SIG-M5 treated with dmso at 0.1 percent for 504 hours (cell line): ENCODE measurements at regions not wholly inside any gene's neighbourhood (a gene's known extent, or its start where the extent isn't known, plus 50 kb on each side); places are given as distances from the start of the nearest gene placed in this dataset.

Experiments
- DNase-seq: peaks from one replicate; lab custom pipeline; 2025; ENCODE audit not compliant: unreplicated experiment; lab: John Stamatoyannopoulos, UW

DNA sequence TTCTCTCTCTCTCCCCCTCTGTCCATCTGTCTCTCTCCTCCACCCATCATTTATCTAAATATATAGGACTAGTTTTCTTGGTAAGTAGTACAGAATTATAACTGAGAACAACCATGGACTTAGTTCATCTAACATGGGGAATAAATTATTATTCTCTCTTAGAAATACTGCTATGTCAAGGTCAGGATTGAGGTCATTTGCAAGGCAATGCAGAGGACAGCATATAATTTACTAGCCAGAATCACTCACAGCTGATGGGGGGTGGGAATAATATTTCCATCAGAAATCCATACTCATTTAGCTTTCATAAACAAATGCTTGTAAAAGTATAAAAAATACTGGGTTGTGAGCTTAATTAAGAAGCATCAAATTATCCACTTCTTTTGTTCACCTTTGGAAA is 553.9 kb upstream of the POU3F2 start:
- DNase-seq = no peak

DNA sequence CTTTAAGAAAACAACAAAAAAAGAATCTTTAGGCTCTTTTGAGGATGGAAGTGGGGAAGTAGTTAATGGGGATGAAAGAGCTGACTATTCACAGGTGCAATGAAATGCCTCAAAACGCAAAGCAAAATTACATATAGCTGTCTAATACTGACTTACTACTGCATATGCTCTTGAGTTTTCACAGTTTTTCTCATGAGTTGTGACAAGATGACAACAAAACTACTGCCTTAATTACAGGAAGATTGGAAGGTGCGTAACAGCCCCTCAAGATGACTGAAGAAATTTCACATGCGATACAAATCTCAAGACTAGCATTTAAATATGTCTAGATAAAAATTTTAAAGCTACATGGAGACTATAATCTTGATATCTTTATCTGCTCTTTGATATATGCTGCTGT is 547.8 kb upstream of the POU3F2 start:
- DNase-seq = no peak

DNA sequence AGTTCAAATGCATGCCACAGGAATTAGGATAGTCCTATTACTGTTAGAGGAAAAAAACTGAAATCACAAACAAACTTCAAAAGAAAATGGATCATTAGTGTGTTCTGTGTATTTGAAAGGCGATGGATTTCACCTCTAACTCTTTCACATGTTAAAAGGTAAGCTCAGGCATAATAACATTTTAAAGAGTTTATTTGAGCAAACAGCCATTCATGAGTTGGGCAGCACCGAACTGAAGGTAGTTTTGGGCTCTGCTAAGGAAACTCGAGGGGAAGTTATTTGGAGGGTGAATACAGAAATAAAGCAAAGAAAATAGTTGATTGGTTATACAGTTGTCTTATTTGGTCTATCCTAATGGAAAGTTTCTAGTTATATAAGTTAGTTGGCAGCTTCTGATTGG is 546.5 kb upstream of the POU3F2 start:
- DNase-seq = no peak

DNA sequence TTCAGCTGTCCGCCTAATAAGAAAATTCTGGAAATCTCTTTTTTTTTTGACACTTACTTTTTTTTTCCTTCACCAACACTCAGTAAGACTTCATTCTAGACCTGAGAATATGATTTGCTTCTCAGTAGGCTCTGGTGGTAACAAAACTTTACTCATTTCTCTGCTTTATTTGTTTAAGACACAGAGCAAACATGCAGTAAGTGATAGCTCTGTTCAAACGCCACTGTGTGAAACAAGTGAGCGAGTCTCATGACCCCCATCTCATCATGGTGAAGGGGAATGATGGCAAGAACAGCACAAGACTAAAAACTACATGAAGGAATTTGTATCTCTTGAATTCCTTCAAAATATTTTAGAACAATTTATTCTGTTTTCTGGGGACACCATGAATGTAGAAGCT is 541.6 kb upstream of the POU3F2 start:
- no peak for DNase-seq

DNA sequence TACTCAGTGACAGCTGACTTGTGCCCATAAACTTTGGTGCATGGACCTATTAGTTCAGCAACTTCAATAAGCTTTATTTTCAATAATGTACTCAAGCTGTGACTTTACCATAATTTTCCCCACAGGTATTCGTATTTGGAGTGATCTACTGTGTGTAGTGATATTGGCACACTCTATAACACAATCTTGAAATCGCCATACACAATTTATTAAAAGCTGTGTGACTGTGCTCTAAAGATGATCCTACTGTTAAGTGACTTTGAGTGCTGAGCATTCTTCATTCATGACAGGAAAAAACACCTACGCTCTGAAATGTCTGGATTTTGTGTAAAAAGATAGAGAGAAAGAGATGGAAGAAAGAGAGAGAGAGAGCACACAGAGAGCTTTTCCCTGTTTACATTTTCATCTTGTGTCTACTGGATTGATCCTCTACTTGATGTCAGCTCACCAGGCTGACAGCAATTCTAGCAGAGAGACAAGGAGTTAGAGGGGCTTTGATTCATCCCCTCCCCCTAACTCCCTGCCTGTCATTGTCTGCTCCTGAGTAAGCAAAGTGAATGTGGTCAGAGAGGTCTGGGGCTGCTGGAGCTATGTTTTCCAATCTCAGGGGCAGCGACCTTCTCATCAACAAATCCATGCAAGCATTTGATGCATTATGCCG is 538.7 kb upstream of the POU3F2 start:
- DNase-seq = no peak

DNA sequence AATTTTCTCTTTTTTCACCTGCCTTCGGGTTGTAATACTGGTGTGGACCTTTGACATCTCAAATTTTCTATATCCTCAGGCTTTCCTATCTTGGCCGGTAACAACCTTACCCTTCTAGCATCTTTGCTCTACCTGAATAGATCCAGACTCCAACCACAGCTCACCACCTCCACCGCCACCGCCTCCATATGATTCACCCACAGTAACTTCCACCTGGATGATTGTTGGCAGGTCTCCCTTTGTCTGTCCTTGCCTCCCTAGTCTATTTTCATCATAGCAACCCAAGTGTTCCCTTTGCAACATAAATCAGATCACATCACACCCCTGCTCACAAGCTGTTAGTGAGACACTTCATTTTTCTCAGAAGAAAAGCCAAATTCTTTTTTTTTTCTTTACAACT is 525.8 kb upstream of the POU3F2 start:
- no peak for DNase-seq

DNA sequence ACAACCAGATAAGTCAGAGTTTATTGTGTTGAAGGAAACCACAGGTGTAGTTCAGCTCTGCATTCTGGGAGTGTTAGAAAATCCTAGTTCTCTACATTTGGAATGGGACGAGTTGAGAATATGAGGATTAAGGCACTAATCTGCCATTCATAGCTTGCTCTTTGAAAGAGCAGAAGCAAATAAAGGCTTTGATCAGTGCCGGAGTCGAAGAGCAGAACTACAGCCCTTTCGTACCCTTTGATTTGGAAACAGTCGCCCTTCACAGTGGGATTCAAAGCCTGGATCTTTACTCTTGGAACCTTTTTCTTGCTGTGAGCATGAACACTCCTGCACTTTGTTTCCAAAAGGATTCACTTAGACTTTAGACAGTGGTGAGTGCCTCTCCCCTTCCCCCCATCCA is 523.9 kb upstream of the POU3F2 start:
- no peak for DNase-seq

DNA sequence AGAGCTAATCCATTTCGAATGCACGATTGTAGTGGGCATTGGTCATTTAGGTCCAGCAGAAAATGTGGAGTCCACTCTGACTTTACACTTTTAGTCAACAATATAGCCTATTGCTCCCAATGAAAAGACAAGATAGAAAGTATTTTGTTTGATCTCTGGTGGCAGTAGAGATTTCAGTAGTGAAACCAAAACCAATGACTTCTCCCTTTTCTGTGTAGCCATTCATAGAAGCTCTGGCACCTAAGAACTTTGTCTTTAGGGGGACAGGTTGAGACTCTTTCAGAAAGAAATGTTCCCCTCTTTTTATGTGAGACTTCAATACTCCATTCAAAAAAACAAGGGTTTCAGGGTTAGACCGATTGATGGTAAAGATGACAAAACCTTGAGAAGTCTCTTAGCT is 510.8 kb upstream of the POU3F2 start:
- DNase-seq = no peak

DNA sequence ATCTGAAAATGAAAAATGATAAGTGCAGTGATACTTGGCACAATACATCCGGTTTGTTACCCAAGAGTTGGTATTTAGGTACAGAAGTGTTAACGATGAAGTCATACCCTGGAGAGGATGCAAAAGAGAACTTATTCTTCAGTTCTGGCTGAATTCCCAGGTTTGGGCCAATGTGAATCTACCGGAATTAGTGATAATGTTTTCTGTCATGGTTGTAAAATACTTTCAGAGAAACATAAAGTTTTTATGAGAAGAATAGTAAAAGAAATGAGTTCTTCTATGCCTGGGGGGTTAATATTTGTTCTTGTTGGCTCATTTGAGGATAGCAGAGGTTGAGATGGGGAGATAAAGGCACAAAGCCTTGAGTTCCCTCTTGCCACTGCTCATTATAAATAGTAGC is 509.9 kb upstream of the POU3F2 start:
- no peak for DNase-seq

DNA sequence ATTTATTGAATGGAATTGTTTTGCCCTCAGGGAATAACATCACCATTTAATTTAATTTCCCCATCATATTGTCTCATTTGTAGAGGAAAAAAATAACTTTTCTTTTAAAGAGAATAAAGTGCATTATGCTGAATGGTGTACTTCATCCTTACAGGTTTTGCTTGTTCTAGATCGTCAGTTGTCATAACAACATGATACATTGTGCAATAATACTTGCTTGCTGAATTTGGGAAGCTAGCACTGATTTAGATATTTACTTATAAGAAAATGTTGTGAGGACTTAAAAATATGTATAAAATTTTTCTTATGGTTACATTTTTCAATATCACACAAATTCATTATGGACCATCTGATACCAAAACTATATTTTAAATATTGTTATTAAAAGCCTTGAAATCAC is 509.0 kb upstream of the POU3F2 start:
- no peak for DNase-seq

DNA sequence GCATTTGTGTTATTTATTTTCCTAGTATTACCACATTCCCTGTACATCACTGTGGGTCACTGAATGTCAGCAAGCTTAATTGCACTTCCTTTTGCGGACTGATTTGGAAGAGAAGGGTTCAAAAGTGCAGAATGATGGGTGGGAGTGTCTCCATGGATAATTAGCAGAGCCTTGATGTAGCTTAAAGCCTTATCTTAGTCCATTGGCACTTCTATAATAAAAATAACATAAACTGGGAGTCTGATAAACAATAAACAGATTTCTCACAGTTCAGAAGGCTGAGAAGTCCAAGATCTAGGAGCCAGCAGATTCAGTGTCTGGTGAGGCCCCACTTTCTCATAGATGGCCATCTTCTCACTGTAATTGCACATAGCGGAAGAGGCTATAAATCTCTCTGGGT is 501.1 kb upstream of the POU3F2 start:
- DNase-seq = no peak

DNA sequence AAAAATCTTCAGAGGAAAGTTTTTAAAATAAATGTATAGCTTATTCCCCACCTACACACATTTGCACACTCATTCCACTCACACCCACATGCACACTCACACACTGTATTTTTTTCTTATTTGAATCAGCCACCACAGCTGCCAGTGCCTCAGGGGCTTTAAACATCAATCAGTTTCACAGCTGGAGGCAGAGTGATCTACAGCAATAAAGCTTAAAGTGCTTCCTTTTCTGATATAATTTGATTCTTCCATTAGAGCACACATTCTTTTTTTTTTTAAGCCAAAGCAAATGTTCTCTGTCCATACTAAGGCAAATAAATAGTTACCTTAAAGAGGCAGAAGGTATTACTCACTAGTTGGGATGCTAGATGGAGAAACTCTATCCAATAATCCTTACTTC is 498.8 kb upstream of the POU3F2 start:
- DNase-seq = no peak

DNA sequence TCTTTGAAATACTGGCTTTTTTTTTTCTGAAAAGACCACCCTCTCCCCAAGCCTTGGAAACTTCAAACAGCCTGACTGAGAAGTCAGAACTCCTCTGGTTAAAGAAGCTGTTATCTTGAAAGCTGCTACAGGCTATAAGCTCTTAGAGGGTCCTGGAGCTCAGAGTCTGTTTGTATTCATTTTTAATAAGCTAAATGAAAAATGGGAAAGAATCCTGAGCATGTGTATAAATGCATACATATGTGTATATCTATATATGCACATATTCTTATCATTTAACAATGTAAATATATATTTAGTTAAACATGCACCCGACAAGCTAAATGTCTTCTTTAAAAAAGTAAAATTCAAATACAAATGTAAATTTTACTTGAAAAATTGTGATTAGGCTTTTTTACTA is 494.9 kb upstream of the POU3F2 start:
- no peak for DNase-seq

DNA sequence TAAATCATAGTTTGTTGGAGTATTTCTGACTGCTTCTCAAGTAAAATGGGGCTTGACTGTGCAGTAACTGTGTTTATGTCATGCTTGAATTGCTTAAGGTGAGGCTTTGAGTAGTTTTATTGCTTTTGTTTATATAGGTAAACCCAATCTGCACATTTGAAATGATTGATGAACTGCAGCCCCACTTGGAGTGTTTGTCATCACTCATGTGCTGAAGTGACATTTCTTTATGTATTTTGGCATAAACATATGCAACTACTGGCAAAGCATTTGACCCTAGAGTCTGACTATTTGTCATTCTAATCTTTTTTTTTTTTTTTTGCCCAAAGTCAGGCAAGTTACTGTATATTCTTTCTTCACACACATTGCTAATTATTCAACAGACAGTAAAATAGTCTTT is 491.4 kb upstream of the POU3F2 start:
- DNase-seq = no peak

DNA sequence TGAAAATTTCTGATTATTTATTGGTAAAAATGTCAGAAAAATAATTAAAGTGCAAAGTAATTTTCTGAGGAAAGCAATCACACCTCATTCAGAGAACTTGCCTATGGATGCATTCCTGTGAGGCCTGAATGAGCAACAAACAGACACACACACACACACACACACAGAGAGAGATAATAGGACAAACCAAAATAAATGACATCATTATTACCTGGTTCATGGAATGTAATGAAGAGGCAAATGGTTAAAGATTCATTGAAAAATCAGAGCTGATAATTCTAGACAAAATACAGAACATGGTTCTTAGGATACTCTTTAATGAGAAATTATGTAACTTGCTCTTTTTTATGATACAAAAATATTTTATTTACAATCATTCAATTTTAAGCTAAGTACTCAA is 490.6 kb upstream of the POU3F2 start:
- no peak for DNase-seq

DNA sequence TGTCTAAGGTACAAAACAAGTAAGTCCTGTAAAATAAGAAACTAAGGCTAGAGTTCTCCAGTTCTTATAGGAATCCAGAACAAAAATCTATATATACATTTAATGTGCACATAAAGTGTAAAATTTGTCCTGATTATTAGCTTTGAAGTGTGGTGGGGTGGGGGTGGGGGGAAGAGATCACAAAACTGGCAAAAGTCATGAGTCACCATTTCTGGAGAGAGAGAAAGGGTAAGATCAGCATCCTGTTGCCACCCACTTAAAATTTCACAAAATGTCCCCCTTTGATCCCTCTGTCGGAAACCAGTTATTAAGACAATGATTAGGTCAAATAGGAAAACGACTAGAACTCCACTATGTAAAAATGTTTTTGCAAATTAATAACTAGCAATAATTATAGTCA is 482.0 kb upstream of the POU3F2 start:
- DNase-seq = no peak

DNA sequence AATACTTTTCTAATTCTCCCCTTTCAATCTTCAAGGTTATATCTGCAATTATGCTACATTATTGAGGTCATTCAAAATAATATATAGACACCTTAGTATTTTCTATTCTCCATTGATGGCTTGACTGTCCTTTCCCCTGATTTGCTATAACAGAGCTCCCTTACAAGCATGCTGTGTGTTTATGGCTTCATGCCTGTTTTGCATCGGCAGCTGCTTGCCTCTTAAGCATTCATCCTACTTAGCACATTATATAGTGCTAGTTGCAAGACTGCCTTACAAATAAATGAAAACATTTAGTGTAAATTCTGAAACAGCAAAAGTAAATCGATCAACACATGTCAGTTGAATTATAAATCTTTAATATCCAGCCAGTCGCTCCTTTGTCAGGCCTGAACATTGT is 476.2 kb upstream of the POU3F2 start:
- DNase-seq = no peak

DNA sequence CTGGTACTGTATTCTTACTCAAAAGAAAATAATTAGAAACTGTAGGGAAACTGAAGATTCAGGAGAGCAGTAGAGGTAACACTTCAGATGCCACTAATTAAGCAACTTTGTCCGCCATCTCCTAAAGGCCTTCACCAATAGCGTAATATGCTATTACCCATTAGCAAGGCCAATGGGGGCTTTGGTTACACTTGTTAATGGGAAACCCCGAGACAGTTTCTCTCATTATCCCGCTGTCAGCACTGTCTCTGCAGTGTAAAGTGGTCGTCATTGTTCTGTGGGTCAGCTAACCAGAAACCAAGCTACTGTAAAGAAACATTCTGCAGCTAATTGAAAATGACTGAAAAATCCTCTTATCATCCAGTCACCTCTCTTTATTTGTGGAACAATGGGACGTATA is 468.0 kb upstream of the POU3F2 start:
- DNase-seq = no peak

DNA sequence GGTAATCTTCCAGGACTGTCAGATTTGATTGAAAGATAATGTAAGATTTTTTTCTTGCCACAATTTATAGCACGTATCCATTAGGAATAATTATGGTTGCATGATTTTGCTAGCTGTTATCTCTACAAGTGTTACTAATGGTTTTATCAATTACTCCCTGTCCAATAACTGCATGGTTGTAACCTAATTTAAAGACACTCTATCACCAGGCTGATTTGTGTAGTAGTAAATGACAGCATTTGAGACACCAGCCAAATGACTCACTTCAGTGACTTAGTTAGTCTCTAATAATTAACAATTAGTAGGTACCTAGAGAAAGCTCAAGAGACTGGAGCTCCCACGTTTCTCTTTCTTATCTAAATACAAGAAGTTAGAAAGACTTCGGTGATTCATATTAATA is 453.8 kb upstream of the POU3F2 start:
- DNase-seq = no peak

DNA sequence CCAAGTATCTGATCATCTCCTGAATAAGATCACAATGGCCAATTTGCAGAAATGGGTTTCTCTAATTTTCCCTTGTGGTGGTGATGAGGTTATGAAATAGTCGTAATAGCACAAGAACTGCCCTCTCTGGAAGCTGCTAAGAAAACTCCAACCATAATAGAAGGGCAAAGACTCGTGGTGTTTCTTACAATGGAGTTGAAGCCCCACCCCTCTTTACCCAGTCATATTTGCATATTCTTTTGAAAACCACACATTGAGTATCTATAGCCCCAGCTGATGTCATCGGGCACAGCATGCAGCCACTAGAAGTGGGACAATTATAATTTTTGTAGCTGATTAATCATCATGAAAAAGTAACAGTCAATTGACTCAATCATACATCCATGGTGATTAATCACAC is 452.1 kb upstream of the POU3F2 start:
- DNase-seq = no peak

DNA sequence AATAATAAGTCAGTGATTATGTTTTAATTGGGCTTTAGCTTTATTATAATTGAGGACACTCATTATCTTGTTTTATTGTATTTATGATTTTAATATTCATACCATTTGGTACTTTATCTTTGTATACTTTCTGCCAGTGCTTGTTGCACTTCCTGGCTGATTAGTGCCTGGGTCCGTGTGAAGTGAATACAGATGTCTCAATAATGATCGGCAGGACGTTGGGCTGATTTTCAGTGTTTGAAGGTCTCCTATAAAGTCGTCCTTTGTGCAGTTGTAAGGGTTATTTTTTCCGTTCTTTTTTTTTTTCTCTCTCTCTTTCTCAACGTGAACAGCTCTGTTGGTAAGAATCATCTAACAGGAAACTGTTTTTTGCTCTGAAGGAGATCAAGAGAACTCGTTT is 450.0 kb upstream of the POU3F2 start:
- no peak for DNase-seq

DNA sequence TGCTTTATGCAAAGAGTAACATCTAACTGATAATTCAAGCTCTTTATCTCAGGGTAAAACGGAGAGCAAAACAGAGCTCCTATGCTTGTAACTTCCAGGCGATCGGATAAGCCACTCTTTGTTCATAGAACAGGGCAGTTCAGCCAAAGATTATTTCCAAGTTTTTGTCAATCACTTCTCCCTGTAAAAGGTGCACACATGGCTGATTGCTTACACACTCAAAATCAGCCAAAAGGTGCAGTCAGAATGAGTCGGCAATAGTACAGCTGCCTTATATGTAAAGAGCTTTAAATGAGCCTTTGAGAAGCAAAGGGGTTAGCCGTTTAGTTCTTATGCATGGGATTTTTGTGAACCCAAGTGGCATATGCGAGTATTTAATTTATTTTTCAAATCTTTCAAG is 449.6 kb upstream of the POU3F2 start:
- DNase-seq = no peak

DNA sequence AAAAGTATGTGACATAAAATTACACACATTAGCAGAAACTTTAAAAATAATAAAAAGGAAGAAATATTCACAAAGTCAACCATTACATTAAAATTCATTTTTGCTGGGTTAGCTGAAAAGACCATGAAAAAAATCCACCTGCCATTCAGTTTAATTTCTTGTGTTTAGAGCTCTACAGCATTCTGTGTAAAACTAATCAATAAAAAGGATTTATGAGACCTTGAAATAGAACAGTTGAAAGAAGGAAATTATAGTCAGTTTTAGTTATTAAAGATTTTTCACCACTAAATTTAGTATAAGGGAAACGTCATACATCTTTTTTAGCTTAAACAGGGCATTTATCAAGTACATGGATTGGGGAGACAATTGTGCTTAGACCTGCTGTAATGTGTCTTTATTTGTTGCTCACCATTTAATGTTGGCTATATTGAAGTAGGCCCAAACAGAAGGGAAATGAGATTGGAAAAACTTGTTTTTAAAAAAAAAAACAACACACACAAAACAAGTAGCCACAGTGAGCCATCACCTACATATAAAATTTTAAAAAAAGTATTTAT is 438.7 kb upstream of the POU3F2 start:
- DNase-seq = no peak

DNA sequence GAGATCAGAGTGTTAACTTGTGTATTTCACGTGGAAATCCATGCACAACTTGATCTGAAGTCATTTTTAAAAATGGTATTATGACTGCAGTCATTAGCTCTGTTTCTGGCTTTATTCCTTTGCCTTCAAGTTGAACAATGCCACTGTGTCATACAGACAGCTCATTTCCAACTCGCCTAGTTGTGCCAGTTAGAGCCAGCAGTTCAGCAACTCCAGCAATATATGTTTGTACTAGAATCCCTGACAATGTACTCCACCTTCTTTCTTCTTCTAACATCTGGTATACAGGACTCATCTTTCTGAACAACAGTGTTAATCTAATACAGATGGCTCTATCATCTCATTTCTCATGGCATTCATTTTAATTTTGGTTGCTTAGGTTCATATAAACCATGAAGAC is 418.3 kb upstream of the POU3F2 start:
- DNase-seq = no peak
